GM19023 (cell line): ENCODE measurements at regions not wholly inside any gene's neighbourhood (a gene's known extent, or its start where the extent isn't known, plus 50 kb on each side); places are given as distances from the start of the nearest gene placed in this dataset.

ENCODE experiments used
- ATAC-seq: cut with Tn5 transposase; IDR thresholded peaks from one replicate; pipeline ENCODE4 v1.9.1; 2021; ENCODE audit warnings: mild to moderate bottlenecking, moderate library complexity; ENCODE audit not compliant: unreplicated experiment

DNA sequence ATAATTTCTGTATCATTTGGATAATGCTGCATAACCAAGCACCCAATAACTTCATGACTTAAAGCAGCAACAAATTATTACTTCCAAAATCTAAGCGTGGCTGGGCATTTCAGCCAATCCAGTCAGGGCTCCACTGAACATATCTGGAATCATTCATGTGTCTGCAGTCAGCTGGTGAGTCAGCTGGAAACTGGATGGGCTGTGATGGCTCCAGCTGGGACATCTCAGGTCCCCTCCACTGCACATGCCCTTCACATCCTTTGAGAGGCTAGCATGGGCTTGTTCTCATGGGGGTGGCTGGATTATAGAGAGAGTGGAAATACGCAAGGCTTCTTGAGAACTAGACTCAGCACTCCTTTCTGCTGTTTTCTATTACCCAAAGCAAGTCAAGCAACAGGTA, 961.9 kb downstream of the DIAPH3 start:
- no peak for ATAC-seq

DNA sequence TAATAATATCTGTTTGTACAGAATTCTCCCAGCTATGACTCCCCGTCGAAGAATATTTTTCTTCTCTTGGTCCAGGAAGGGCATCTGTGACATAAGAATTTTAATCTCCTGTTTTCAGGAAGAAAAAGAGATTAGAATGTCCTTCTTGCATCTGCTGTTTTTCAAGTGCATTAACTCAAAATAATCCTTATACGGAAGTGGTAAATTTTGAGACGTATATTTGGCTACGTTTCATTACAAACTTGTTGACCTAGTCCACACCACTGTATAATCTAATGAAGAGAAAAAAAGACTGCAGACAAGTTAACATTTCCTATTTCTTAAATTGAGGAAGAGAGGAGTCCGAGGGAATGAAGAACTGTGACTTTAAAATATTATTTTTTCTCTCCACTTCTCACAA, 959.9 kb downstream of the DIAPH3 start:
- no peak for ATAC-seq

DNA sequence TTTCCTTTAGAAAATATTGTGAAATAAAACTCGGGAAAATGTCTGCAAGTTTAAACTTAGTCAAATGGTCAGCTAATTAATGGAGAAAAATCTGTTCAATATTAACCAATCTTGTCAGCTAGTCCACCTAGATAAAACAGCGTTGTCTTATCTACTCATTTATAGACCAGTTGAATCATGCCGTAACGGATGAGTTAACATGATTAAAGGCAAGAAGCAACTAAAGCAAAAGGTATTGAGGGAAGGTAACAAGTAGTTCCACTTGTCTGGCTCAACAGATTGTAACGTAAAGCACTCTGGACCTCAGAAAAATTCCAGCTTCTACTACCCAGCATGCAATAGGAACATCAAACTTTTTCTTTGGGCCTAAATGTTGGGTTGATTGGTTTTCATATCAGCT, 958.2 kb downstream of the DIAPH3 start:
- no peak for ATAC-seq

DNA sequence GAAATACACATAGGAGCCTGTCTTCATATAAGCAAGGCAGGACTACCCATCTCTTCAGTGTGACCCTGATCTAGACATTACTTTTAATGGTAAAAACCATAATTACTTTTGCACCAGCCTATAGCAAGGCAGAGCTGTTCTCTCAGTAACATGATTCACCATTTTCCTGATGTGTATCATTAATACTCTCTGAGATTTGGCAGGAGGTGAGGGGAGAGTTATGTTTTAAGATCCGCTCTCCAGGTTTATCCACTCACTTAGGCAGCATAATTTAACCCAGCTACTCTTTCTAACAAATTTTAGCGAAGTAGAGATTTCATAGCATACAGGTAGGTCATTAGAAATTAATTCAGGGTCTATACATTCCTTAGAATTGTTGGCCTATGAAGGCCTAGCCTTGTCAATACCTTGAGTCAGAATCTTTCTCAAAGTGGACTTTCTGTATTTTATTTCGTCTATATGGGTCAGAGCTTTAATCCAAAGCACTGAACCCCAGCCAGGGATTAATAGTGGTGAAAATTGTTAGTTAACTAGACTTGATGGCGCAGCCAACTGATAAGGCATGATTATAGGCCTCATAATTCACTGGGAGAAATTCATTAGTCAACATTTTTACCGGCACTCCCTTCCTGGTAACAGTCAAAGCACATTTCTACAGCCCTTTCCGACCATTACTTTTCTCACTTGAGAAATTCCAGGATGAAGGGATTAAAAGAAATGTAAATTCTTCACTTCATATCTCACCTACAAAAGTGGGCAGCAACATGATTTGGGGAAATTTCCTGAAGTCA, 955.1 kb downstream of the DIAPH3 start:
- no peak for ATAC-seq

DNA sequence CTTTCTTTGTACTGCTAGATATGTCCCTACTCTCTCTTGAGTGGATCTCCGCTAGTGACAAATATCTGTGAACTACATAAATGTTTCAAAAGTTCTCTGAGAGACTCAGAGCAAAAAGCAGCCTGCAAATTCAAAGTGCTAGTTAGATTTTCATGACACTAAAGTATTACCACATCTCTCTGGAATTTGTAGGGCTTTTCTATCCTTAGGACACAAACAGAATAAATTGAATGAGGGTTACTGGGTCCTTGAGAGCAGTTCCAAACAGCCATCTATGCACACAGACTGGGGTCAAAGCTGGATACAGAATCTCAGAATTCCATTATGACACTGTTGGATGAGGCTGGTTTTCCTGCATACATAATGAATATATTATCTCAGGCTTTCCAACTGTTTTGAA, 953.2 kb downstream of the DIAPH3 start:
- no peak for ATAC-seq

DNA sequence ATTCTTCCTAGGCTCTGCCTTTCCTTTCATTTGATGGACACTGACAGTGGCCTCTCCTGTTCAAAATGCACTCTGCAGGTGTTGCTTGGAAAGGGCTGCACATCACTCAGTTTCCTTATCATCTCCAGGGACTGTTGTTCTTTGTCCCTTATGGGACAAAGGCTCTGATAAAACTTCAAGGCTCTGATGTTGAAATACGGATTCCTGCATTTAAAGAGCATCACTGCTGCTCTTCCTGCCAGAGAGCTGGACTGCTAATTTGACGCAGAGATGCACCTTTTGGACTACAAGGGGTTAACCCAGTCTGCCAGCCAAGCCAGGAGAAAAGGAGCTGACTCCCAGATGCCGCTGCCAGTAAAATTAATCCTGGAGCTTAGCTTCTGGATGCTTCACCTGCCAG, 952.1 kb downstream of the DIAPH3 start:
- no peak for ATAC-seq

DNA sequence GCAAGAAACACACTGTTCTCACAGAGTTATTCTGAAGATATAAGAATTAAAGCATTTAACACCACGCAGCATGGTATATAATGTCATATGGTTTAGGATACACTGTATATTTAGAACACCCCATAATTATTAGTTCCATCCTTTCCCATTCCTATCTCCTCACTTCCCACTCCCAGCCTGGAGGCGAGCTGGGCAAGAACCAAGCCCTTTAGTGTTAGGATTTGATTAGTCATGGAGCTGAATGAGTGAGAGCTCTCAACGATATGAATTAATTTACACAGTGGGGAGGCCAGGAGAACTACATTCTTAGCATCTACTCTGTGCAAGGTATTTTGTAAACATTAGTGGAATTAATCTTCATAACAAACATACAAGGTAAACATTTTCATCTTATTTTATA, 934.3 kb downstream of the DIAPH3 start:
- ATAC-seq, result no peak

DNA sequence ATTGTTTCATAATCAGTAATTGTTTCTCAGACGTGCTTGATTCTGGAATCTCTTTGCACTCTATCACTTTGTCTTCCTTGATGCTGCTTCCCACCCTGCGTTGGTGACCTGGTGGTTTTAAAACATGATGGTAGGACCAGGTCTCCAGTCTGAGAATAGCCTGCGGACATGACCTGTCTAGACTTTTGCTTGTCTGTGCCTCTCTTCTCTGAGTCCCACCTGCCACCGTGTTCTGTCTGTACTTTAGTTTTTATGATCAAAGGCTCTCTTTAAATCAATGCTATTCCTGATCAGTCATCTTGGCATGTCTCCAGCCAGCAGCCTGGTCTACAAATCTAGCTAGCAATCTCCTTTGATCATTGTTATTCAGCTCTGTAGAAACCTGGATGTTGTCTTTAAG, 933.9 kb downstream of the DIAPH3 start:
- no peak for ATAC-seq

DNA sequence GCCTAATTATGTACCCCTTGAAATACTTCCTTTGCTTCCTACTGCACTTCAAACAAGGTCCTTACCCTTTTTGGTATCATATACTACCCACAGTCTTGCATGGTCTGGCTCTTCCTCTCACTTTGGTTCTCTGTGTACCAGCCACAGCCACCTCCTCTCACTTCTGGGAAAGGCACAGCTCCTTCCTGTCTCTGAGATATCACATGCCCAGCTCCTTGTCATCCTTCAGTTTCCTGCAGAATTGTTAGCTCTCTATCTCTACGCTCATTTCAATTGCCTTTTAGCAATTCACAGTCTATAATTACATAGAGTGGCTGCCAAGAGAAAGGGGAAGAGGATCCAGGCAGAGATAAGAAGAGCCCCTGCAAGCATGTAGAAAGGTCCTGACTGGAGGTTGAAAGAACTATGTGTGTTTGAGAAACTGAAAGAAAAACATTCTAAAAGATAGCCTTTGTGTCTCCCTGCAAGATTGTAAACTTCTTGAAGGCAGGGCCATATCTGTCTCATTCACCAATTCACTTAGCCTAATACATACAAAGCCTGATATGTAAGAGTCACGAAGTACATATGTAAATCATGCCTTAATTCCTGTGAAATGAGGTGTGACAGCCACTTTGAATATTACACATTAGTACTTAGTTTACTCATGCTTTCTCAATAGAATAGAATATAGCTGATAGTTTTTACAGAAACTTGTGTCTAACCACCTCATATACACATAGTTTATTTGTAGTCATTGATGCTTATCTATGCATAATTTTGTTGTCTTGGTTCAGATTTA, 933.1 kb downstream of the DIAPH3 start:
- ATAC-seq, result no peak

DNA sequence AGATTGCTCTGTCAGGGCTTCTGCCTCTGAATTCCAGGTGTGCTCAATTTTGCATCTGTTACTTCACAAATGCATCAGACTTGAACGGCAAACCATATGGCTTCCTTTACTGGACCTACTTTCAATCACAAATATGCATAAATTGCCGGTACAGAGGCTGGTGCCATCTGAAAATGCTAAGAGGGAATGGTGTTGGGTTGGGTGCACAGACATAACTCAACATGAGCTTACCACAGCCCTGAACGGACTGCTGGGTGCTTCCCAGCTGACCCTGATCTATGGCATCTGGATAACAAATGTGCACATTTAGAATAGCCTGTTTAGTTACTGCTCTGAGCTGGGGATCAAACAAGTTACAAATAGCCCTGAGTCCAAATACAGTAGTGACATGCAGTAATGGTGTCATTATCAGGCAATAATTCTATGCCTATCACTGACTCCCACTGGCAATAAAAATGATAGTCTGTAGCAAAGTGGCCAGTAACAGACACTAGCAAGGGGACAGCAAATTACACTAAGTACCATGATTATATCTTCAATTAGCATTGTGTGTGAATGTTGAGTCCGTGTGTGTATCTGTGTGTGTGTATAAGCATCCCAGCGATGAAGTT, 927.3 kb downstream of the DIAPH3 start:
- no peak for ATAC-seq

DNA sequence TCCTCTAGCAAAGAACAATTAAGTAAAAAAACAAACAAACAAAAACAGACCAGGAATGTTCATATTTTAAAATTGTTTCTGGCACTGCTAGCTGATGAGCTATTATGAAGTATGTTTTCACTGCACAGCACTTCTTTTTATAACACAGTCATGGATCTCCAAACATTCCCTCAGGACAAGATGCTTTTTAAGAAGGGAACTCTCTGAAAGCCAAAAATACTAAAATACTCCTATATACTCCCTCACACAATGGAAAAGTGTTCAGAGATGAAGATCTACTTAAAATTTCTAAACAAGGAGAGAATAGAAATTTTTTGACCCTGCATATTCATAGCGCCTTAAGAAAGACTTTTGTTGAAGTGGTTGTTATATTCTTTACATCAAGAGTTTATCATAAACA, 926.8 kb downstream of the DIAPH3 start:
- ATAC-seq, result no peak

DNA sequence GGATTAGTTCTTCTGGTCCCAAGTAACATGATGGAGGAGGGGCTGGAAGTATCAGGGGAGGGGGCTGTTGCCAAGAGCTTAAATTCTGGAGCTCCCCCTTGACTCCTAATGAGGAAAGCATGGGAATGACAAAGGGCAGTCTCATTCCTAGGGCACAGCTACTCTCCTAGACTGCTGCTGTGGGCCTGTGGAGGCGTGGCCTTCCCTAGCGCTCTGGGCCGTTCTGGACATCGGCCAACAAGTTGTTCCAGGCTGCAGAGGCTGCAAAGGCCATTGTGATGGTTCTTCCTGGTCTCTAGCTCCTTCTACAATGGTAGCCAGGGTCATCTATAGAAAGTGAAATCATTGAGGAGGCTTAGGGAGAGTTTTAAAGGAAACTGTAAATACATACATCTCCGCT, 916.6 kb downstream of the DIAPH3 start:
- ATAC-seq, result no peak

DNA sequence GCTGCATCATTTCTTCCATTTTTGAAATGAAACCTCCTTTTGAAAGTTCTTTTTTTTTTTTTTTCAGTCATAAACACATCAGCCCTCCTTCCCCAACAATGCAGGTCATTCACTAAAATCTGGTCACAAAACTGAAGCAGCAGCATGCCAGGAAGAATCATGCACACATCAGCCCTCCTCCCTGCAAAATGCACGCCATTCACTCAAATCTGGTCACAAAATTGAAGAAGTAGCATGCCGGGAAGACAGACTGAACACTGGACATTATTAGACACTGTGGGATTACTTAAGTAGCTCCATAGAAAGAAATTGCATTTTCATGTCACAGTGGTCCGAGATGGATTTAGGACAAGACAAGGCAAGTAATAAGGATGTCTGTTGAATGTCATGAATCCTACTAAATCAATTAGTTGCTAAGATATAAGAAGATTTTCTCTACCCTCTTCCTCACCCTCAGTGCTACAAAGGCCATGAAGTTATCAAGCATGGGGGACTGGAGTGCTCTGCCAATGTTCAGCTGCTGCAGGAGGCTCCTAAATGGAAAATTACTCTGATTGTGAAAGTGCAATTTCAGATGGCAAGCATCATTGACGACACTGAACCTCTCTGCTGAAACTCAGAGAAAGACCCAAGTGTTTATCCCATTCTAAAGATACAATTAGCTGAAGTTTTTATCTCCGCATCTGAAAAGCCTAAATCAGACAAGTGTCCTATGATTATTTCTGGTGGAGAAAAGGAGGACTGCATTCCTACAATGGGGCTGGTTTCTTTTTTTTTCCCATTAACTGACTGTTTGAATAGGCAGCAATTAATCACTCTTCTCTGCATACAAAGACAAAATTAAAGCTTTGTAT, 913.2 kb downstream of the DIAPH3 start:
- ATAC-seq, result no peak

DNA sequence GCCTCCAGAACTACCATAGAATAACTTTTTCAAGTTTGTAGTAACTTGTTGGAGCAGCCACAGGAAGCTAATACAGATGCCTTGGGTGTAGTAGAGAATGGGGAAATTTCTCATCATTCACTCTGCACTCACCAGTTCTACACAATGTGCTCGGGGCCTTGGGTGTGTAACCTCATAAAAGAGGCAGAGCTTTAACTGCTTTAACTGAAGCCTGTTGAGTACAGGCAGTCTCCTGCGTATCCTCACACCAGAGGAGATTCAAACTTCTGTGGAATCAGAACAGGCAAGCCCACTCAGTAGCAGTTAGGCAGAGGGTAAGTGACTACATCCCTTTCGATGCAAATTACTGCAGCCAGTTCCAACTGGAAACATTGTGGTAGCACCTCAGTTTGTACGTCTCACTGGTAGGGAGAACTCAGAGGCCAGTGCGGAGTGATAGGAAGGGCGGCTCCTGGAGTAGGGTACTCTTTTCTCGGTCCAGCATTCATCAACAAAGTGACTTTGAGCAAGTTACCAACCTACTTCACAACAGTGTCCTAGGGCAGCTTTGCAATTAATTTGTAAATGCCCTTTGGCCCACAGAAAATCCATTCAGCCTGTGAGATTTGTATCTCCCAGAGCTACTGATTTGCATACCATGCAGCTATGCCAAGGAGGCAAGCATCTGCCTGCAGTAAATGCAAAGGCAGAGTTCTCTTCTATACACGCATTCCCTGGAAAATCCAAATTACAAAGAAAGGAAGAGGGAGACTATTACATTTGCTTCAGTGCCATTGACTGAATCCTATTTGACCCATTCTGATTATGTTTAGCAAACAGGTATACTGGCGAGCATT, 904.3 kb downstream of the DIAPH3 start:
- ATAC-seq, result no peak

DNA sequence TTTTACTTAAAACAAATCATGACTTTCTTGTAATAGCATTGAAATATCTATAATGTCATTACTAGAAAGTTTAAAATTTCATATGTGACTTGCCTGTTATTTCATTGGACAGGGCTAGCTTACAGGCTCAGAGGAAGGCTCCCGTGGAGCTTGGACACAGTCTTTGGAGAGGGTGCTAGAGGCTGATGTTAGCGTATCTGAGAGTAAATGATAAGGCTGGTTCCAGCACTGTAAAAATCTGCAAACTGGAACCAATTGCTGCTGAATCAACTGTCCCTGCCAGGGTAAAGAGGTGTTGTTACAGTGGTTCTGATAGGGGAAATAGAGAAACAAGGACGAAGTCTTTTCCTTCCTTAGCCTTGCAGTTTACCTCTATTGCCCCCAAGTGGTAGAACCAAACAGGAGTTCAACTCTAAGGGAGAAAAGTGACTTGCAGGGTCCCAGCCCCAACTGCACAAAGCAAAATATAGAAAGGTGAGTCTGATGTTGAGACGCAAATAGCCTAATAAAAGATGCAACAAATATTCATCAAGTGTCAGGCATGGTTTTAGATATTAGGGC, 901.7 kb downstream of the DIAPH3 start:
- no peak for ATAC-seq

DNA sequence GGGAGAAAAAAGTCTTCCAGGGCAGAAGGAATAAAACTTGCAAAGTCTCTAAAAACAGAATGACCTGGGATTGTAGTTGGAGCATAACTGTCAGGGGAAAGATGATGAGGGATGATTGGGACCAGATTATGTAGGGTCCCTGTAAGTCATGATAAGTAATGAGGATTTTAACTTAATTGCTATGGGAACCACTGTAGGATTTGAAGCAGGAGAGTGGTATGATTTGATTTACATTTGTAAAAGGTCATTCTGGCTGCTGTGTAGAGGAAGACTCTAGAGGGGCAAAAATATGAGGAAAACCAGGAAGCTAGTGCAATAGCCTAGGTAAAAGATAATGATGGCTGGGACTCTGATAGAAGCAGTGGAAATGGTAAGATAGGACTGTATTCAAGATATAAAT, 900.2 kb downstream of the DIAPH3 start:
- no peak for ATAC-seq

DNA sequence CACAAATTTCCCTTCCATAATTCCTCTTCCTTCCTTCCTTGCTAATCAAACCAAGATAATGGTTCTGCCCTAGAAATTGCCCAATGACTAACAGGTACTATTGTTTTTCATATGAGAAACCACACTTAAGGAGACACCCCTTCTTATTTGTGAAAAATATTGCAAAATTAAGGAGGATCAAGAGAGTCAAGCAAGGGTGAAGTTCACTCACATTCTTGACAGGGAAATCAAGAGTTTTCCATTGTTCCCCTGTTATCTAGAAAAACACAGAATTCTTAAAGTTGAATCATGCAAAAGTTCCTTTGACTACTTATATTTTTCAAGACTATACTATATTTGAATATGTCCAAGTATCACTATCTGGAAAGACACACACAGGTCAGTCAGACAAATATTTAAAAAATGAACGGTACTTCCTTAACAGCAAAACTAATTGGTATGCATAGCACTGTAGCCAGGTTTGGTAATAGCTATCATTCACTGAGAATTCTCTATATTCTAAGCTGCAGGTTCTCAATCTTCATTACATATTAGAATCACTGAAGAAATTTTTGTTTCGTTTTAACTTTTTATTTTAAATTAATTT, 897.2 kb downstream of the DIAPH3 start:
- ATAC-seq, result no peak

DNA sequence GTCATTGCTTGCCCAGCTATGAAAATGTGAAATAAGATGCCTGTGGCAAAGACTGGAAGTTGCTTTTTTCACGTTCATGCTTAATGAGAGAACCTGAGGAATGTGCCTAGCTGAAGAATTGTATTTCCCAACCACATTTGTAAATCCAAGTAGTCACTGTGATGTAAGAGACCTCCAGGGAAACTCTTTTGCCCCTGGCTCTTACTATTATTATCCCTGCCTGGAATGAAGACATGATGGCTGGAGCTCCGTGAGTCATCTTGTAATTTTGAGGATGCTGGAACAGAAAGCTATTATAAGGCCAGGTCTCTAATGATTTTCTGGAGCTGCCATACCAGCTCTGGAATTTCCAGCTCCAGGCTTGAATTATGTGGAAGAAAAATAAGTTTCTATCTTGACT, 894.3 kb downstream of the DIAPH3 start:
- no peak for ATAC-seq

DNA sequence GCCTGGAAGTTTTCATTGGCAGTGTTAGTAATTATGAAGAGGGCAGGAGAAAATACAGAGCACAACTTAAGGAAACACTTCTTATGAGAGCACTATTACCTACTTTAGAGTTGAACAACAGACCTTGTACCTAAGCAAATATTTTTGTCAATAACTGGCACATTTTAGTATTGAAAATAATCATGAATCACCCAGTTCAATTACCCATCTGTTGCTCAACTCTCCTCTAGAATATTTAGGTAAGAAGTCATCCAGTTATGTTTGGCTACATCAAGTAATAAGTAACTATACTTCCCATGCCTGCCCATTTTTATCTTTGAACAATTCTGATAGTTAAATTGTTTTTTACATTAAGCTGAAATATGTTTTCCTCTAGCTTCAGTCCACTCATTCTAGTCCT, 893.4 kb downstream of the DIAPH3 start:
- ATAC-seq, result no peak
